Mucosa of descending colon (tissue), 3 donors: ENCODE measurements at regions not wholly inside any gene's neighbourhood (a gene's known extent, or its start where the extent isn't known, plus 50 kb on each side); places are given as distances from the start of the nearest gene placed in this dataset.

ENCODE experiments used
- ATAC-seq: fragments of 200-7000 bp; cut with Tn5 transposase; one replicate; pipeline ENCODE4 v1.9.1; 2020; ENCODE audit warnings: mild to moderate bottlenecking, moderate library complexity
- DNase-seq, 3 donors: peaks; one replicate each; pipeline ENCODE4 v3.0.0-alpha.2; 2020
- H3K36me3 ChIP-seq: fragments of 200-600 bp; one replicate; pipeline ENCODE4 v1.8.0; 2021; ENCODE audit warnings: low read depth, mild to moderate bottlenecking
- H3K4me1 ChIP-seq: fragments of 200-600 bp; one replicate; pipeline ENCODE4 v1.8.0; 2021; ENCODE audit warnings: low read depth, mild to moderate bottlenecking
- H3K4me3 ChIP-seq: fragments of 200-600 bp; one replicate; pipeline ENCODE4 v1.8.0; 2021; ENCODE audit warnings: mild to moderate bottlenecking
- H3K9me3 ChIP-seq: fragments of 200-600 bp; one replicate; pipeline ENCODE4 v1.8.0; 2021; ENCODE audit warnings: mild to moderate bottlenecking
- intact Hi-C, 2 donors: fragments of 100-400 bp; cut with DNase I in 1 of 2; cut with micrococcal nuclease in 1 of 2; formaldehyde crosslinking; loops; one replicate each; pipeline versions ENCODE4 v1.11.0 to v1.11.1; 2022; cut with DNase I, micrococcal nuclease
- TF ChIP-seq, protein P1 (sequence below): fragments of 200-600 bp; IDR thresholded peaks from one replicate; pipeline ENCODE4 v1.8.0; 2022; ENCODE audit warnings: antibody characterized with exemption, mild to moderate bottlenecking
- donor health status: DM: no; HTN: no; CAD: no; lungs with moderate emphysema.
- donor health status: DM: no; HTN: no; CAD: no.
- donor health status: DM: no; HTN: yes; CAD: no.

DNA sequence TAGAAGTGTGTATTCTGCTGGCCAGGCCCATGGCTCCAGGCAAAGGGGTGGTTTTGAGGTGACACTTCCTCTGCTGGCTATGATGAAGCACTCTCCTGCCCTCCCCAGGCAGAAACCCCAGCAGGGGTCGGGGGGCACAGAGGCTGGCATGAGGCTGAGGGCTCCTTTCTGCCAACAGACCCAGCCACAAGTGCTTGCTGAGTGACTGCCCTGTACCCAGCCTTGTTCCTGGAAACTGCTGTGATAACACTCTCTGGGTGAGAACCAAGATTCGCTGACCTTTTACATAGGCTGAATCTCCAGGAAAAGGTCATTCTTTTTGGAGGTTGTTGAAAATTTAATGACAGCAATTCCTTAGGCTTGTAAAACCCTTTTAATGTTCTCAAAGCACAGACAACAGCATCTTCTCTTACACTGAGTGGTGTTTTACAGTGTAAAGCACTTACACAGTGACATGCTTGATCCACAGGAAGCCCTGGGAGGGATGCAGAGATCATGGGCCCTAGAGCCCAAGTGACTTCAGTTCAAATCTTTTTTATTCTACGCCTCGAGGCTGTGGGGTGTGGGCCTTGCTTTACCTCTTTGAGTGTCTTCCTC is 155.5 kb upstream of the FGGY start:
- TF ChIP-seq, protein P1, sequence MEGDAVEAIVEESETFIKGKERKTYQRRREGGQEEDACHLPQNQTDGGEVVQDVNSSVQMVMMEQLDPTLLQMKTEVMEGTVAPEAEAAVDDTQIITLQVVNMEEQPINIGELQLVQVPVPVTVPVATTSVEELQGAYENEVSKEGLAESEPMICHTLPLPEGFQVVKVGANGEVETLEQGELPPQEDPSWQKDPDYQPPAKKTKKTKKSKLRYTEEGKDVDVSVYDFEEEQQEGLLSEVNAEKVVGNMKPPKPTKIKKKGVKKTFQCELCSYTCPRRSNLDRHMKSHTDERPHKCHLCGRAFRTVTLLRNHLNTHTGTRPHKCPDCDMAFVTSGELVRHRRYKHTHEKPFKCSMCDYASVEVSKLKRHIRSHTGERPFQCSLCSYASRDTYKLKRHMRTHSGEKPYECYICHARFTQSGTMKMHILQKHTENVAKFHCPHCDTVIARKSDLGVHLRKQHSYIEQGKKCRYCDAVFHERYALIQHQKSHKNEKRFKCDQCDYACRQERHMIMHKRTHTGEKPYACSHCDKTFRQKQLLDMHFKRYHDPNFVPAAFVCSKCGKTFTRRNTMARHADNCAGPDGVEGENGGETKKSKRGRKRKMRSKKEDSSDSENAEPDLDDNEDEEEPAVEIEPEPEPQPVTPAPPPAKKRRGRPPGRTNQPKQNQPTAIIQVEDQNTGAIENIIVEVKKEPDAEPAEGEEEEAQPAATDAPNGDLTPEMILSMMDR, result no peak
- Histone ChIP-seq H3K36me3 (no peaks in the 10 kb centered on the region), H3K4me1 (no peaks in the 10 kb centered on the region), H3K4me3 (no peak overlapping the region), H3K9me3 (no peaks in the 10 kb centered on the region)
- ATAC-seq, result peak; percentile 17
- DNase-seq, result no peak
- intact Hi-C loops, result no loop called here

DNA sequence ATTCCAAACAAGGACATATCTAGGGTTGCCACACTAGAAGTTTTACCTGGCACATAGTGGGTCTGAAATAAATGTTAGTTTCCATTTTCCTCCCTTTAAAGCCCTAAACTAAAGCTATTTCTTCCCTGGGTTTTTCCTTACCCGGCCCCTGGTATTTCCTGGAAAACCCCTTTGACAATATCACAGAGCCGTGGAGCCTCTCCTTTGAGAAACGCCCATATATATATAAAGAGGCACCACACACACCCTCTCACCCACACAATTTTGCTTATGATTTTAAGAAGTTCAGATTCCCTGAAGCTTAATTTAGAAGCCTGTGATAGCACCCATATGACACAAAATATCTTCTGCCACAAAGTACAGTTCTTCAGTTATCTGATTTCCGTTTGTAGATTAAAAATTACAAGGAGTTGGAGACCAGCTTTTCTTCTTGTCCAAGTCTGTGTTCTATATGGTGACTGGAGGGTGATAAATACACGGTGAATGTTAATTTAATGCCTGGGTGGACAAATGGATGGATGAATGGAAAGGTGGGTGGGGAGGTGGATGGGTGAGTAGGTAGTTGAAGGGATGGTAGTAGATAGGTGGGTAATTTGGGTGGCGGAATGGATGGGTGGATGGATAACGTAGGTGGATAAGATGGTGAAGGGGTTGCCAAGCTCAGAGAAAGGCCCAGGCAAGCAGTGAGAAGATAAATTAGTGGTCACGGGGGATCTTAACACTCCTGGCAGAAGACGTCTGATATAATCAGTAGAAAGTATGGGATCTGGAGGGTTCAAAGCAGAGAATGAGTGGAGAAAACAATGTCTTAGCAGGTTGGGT is 154.4 kb upstream of the FGGY start:
- no peak for ATAC-seq
- TF ChIP-seq, protein P1, result no peak
- intact Hi-C loops, result no loop called here

DNA sequence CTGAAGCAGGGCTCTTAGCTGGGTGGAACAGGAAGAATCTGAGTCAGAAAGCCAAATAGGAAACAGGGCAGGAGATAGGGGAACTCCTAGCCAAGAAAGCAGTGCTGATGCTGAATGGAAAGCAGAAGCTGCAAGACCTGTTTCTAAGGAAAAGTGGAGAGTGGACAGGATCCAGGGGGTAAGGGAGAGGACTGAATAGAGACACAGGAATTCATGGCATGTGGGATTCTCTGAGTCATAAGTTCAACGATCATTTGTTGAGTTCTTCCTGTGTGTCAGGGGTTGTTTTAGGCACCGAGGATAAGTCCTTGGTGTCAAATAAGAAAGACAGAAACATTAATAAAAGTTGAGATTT is 153.8 kb upstream of the FGGY start:
- peak; percentile 33 for ATAC-seq
- DNase-seq, result no peak
- intact Hi-C loops, result no loop called here
- Histone ChIP-seq H3K9me3 (no peaks in the 10 kb centered on the region), H3K36me3 (no peaks in the 10 kb centered on the region), H3K4me3 (no peak overlapping the region), H3K4me1 (no peaks in the 10 kb centered on the region)
- TF ChIP-seq, protein P1, result no peak

More for the DNA sequence above, 154.4 kb upstream of the FGGY start:
- no peak overlapping the region for H3K4me3 ChIP-seq
- H3K36me3 ChIP-seq, result no peaks in the 10 kb centered on the region
- H3K4me1 ChIP-seq, result no peaks in the 10 kb centered on the region
- H3K9me3 ChIP-seq, result no peaks in the 10 kb centered on the region
- no peak for DNase-seq

DNA sequence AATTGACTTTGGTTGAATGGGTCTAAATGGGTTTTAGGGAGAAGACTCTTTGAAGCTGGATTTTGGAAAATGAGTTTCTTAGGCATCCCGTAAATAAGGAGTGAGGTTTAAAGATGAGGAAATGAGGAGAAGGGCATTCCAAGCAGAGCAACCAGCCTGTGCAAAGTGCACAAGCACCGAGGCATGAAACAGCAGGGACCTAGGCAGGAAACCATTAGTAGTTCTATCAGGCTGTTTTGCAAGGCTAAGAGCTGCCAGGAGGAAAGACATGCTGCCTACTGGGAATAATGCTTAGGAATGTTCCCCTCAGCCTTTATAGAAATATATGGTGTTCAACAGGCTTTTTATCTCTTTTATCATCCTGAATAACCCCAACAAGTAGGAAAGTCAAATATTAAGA is 153.1 kb upstream of the FGGY start:
- ATAC-seq (no peak), DNase-seq (no peak)
- TF ChIP-seq, protein P1, result no peak
- Histone ChIP-seq H3K9me3 (no peaks in the 10 kb centered on the region), H3K36me3 (no peaks in the 10 kb centered on the region), H3K4me1 (no peaks in the 10 kb centered on the region), H3K4me3 (no peak overlapping the region)
- intact Hi-C loops, result no loop called here

DNA sequence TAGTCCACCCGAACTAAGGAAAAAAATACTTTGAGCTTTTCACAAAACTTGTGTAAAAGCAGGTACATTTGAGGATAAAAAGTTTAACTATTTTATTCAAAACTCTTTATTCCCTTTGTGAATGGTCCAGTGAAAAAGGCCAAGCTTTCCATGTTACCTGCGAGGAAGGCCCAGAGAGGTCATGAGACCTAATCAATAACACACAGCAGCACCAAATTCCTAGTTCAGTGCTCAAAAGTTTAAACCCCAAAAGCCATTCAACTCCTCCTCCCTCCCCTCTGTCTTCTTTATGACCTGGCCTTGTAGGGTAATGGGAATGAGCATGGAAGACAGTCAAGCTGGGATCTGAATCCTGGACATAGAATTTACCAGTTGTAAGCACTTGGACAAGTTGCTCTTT is 151.9 kb upstream of the FGGY start:
- intact Hi-C loops, result no loop called here
- Histone ChIP-seq H3K4me1 (no peaks in the 10 kb centered on the region), H3K9me3 (no peaks in the 10 kb centered on the region), H3K36me3 (no peaks in the 10 kb centered on the region), H3K4me3 (no peak overlapping the region)
- TF ChIP-seq, protein P1, result no peak
- ATAC-seq (no peak), DNase-seq (no peak)
